A549 (cell line): ENCODE measurements at regions not wholly inside any gene's neighbourhood (a gene's known extent, or its start where the extent isn't known, plus 50 kb on each side); places are given as distances from the start of the nearest gene placed in this dataset.

ENCODE experiments used
- CBX2 ChIP-seq: fragments of 200-600 bp; sonication (generic); IDR thresholded peaks from 2 replicates; pipeline ENCODE4 v1.6.1; 2016; ENCODE audit warnings: low read depth, mild to moderate bottlenecking, borderline replicate concordance
- CBX8 ChIP-seq: fragments of 200-600 bp; sonication (generic); IDR thresholded peaks from 2 replicates; pipeline ENCODE4 v1.6.1; 2016
- EP300 ChIP-seq, 2 experiments: fragments of >200 bp; sonication (Bioruptor Twin); formaldehyde crosslinking; IDR thresholded peaks; 2 replicates in 1 of 2; 3 replicates in 1 of 2; pipeline ENCODE4 v1.6.1; 2016 to 2017
- MAZ ChIP-seq: fragments of 150-350 bp; IDR thresholded peaks from 2 replicates; pipeline ENCODE4 v1.6.1; 2014; ENCODE audit warnings: antibody characterized with exemption, low read depth, low read length, borderline replicate concordance
- POLR2A ChIP-seq: IDR thresholded peaks from 2 replicates; pipeline ENCODE4 v1.6.1; 2012; ENCODE audit warnings: mild to moderate bottlenecking, low read length
- POLR2AphosphoS2 ChIP-seq: conservative IDR thresholded peaks from 2 replicates; pipeline ENCODE4 v1.6.1; 2012; ENCODE audit warnings: low read length, improper control_type of control experiment, inconsistent platforms
- RAD21 ChIP-seq, 2 experiments: fragments of >200 bp in 1 of 2; sonication (Bioruptor Twin) in 1 of 2; formaldehyde crosslinking in 1 of 2; IDR thresholded peaks in 1 of 2; conservative IDR thresholded peaks in 1 of 2; 2 replicates in 1 of 2; 3 replicates in 1 of 2; pipeline ENCODE4 v1.6.1; 2012 to 2018; ENCODE audit warnings: inconsistent platforms in 1 of 2
- RFX5 ChIP-seq: fragments of 450-650 bp; IDR thresholded peaks from 2 replicates; pipeline ENCODE4 v1.7.1; 2014; ENCODE audit warnings: antibody characterized with exemption, mild to moderate bottlenecking, moderate library complexity
- SMC3 ChIP-seq: fragments of >200 bp; sonication (Bioruptor Twin); formaldehyde crosslinking; IDR thresholded peaks from 3 replicates; pipeline ENCODE4 v1.6.1; 2018; ENCODE audit warnings: inconsistent platforms
- ZC3H11A ChIP-seq: fragments of 450-650 bp; IDR thresholded peaks from 2 replicates; pipeline ENCODE4 v1.6.1; 2014; ENCODE audit warnings: antibody characterized with exemption, mild to moderate bottlenecking
- TF ChIP-seq, protein P1 (sequence below): fragments of >200 bp; sonication (Bioruptor Twin); formaldehyde crosslinking; IDR thresholded peaks from 3 replicates; pipeline ENCODE4 v1.5.1; 2016
- TF ChIP-seq, protein P2 (sequence below): fragments of 150-350 bp; IDR thresholded peaks from 2 replicates; pipeline ENCODE4 v1.6.1; 2014; ENCODE audit warnings: low read depth, mild to moderate bottlenecking, low read length
- TF ChIP-seq, protein P3 (sequence below): IDR thresholded peaks from 2 replicates; pipeline ENCODE4 v1.6.1; 2012

DNA sequence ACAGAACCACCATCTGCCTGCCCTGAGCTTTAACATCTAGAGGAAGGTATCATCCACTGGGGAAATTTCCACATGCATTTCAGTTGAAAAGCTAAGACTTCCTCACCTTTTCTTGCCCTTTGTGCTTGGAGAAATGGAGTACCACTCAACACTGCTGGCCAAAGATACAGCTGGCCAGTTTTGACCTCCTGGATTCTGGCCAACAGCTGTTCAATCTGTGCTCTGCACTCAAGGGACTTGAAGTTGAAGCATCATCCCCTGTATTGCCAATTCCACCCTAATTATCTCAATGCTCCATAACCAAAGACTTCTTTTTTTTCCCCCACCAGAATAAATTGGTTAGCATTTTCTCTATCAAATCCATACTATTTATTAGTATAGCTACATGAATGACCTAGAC lies 70.4 kb upstream of the PRDM9 start:
- TF ChIP-seq, protein P1, sequence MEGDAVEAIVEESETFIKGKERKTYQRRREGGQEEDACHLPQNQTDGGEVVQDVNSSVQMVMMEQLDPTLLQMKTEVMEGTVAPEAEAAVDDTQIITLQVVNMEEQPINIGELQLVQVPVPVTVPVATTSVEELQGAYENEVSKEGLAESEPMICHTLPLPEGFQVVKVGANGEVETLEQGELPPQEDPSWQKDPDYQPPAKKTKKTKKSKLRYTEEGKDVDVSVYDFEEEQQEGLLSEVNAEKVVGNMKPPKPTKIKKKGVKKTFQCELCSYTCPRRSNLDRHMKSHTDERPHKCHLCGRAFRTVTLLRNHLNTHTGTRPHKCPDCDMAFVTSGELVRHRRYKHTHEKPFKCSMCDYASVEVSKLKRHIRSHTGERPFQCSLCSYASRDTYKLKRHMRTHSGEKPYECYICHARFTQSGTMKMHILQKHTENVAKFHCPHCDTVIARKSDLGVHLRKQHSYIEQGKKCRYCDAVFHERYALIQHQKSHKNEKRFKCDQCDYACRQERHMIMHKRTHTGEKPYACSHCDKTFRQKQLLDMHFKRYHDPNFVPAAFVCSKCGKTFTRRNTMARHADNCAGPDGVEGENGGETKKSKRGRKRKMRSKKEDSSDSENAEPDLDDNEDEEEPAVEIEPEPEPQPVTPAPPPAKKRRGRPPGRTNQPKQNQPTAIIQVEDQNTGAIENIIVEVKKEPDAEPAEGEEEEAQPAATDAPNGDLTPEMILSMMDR = no peak
- TF ChIP-seq MAZ (no peak), RFX5 (no peak), RAD21 (conservative IDR thresholded peaks at IDR 0.05 in 1 of 2, IDR thresholded peaks at IDR 0.05 in 1 of 2) (no peak), POLR2A (no peak), CBX2 (no peak), EP300 (IDR thresholded peaks at IDR 0.05) (no peak), SMC3 (no peak), POLR2AphosphoS2 (no peak), ZC3H11A (no peak), CBX8 (no peak)
- TF ChIP-seq, protein P2, sequence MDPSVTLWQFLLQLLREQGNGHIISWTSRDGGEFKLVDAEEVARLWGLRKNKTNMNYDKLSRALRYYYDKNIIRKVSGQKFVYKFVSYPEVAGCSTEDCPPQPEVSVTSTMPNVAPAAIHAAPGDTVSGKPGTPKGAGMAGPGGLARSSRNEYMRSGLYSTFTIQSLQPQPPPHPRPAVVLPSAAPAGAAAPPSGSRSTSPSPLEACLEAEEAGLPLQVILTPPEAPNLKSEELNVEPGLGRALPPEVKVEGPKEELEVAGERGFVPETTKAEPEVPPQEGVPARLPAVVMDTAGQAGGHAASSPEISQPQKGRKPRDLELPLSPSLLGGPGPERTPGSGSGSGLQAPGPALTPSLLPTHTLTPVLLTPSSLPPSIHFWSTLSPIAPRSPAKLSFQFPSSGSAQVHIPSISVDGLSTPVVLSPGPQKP = no peak
- TF ChIP-seq, protein P3, sequence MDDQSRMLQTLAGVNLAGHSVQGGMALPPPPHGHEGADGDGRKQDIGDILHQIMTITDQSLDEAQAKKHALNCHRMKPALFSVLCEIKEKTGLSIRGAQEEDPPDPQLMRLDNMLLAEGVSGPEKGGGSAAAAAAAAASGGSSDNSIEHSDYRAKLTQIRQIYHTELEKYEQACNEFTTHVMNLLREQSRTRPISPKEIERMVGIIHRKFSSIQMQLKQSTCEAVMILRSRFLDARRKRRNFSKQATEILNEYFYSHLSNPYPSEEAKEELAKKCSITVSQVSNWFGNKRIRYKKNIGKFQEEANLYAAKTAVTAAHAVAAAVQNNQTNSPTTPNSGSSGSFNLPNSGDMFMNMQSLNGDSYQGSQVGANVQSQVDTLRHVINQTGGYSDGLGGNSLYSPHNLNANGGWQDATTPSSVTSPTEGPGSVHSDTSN = no peak
